ENCODE measurements at regions not wholly inside any gene's neighbourhood (a gene's known extent, or its start where the extent isn't known, plus 50 kb on each side); places are given as distances from the start of the nearest gene placed in this dataset.

- intact Hi-C loops (cut with micrococcal nuclease; ENCODE audit: unreplicated experiment) (no loop called here), in situ Hi-C loops (cut with HindIII; ENCODE audit: low pct_unique_long_range_greater_than_20kb, low sequenced_read_pairs) (no loop called here)
- DNase-seq (ENCODE audit: low read depth, low spot score) (no peak), ATAC-seq (no peak)
- Histone ChIP-seq H3K27ac (ENCODE audit: low read length) (no peak overlapping the region), H3K36me3 (ENCODE audit: control insufficient read depth, insufficient read depth, low read length) (no peaks in the 10 kb centered on the region), H3K9me3 (ENCODE audit: control insufficient read depth, insufficient read depth, low read depth, low read length) (no peaks in the 10 kb centered on the region), H3K4me3 (ENCODE audit: low read depth in 2 of 2, low read length in 2 of 2) (no peak overlapping the region), H3K27me3 (ENCODE audit: control insufficient read depth, insufficient read depth, low read length) (no peaks in the 10 kb centered on the region), H3K4me1 (ENCODE audit: control insufficient read depth, insufficient read depth, low read length) (no peaks in the 10 kb centered on the region)
- no peak for TF ChIP-seq TCF7L2 (IDR thresholded peaks at IDR 0.05; ENCODE audit: low read depth, low read length)
- no peak for TF ChIP-seq SIN3A (IDR thresholded peaks at IDR 0.05; ENCODE audit: borderline replicate concordance, insufficient read depth, low read depth, low read length)
- no peak for TF ChIP-seq CTCF (IDR thresholded peaks at IDR 0.05)
- no peak for TF ChIP-seq REST (IDR thresholded peaks at IDR 0.05; ENCODE audit: insufficient read depth in 1 of 2, low read depth in 2 of 2, low read length in 1 of 2)
- TF ChIP-seq POLR2AphosphoS5 (IDR thresholded peaks at IDR 0.05; ENCODE audit: low read depth, low read length), result no peak
- no TSS peak for BruUV-seq (replicated peaks)
- ChIA-PET CTCF (no interaction called here), POLR2A (no interaction called here)
Observed at GRCh38 chr10:81532403-81532802, 342.6 kb upstream of the NRG3 start.

- H3K4me3 ChIP-seq (ENCODE audit: low read depth in 2 of 2, low read length in 2 of 2), result no peak overlapping the region
- in situ Hi-C loops (cut with HindIII; ENCODE audit: low pct_unique_long_range_greater_than_20kb, low sequenced_read_pairs), result no loop called here
- DNase-seq (ENCODE audit: low read depth, low spot score) (no peak), ATAC-seq (no peak)
- H3K27me3 ChIP-seq (ENCODE audit: control insufficient read depth, insufficient read depth, low read length), result no peaks in the 10 kb centered on the region
- no peaks in the 10 kb centered on the region for H3K36me3 ChIP-seq (ENCODE audit: control insufficient read depth, insufficient read depth, low read length)
- TF ChIP-seq POLR2AphosphoS5 (IDR thresholded peaks at IDR 0.05; ENCODE audit: low read depth, low read length), result no peak
- ChIA-PET POLR2A (no interaction called here), CTCF (no interaction called here)
- no TSS peak for BruUV-seq (replicated peaks)
- H3K9me3 ChIP-seq (ENCODE audit: control insufficient read depth, insufficient read depth, low read depth, low read length), result no peaks in the 10 kb centered on the region
- no peak overlapping the region for H3K27ac ChIP-seq (ENCODE audit: low read length)
- no peaks in the 10 kb centered on the region for H3K4me1 ChIP-seq (ENCODE audit: control insufficient read depth, insufficient read depth, low read length)
- intact Hi-C loops (cut with micrococcal nuclease; ENCODE audit: unreplicated experiment), result no loop called here
Observed at GRCh38 chr10:81534991-81535390, 340.0 kb upstream of the NRG3 start.

GRCh38 chr10:81541517-81541916 is 333.5 kb upstream of the NRG3 start:
- ChIA-PET POLR2A (no interaction called here), CTCF (no interaction called here)
- Histone ChIP-seq H3K27ac (ENCODE audit: low read length) (no peak overlapping the region), H3K9me3 (ENCODE audit: control insufficient read depth, insufficient read depth, low read depth, low read length) (no peaks in the 10 kb centered on the region), H3K4me3 (ENCODE audit: low read depth in 2 of 2, low read length in 2 of 2) (no peak overlapping the region), H3K27me3 (ENCODE audit: control insufficient read depth, insufficient read depth, low read length) (no peaks in the 10 kb centered on the region), H3K4me1 (ENCODE audit: control insufficient read depth, insufficient read depth, low read length) (no peaks in the 10 kb centered on the region), H3K36me3 (ENCODE audit: control insufficient read depth, insufficient read depth, low read length) (no peaks in the 10 kb centered on the region)
- ATAC-seq (no peak), DNase-seq (ENCODE audit: low read depth, low spot score) (no peak)
- in situ Hi-C loops (cut with HindIII; ENCODE audit: low pct_unique_long_range_greater_than_20kb, low sequenced_read_pairs) (no loop called here), intact Hi-C loops (cut with micrococcal nuclease; ENCODE audit: unreplicated experiment) (no loop called here)
- no peak for TF ChIP-seq TCF7L2 (IDR thresholded peaks at IDR 0.05; ENCODE audit: low read depth, low read length)
- no peak for TF ChIP-seq CTCF (IDR thresholded peaks at IDR 0.05)
- no peak for TF ChIP-seq REST (IDR thresholded peaks at IDR 0.05; ENCODE audit: insufficient read depth in 1 of 2, low read depth in 2 of 2, low read length in 1 of 2)
- no peak for TF ChIP-seq POLR2AphosphoS5 (IDR thresholded peaks at IDR 0.05; ENCODE audit: low read depth, low read length)
- no peak for TF ChIP-seq SIN3A (IDR thresholded peaks at IDR 0.05; ENCODE audit: borderline replicate concordance, insufficient read depth, low read depth, low read length)
- BruUV-seq (replicated peaks), result no TSS peak

Data from Panc1 (cell line).